ENCODE measurements at regions not wholly inside any gene's neighbourhood (a gene's known extent, or its start where the extent isn't known, plus 50 kb on each side); places are given as distances from the start of the nearest gene placed in this dataset.

DNA sequence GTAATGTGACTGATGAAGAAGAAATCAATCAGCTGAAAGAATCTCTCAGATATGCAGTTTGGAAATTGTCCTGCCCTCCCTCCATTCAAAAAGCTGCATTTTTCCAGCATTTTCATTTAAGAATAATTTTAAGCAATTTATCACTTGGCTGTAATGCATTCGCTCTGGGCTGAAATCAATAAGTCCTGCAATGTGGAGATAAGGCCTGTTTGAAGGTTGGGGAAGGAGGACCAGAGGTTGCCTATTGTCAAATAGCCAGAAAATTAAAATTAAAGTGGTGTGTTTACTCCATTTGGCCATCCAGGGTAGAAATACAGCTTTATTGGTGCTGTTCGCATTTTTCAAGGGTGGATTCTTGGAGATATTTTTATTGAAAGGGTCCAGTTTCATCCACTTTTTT is 187.6 kb upstream of the NFIA start:
- DNase-seq: no peak
- no peak for FAIRE-seq
- TF ChIP-seq, protein P1, sequence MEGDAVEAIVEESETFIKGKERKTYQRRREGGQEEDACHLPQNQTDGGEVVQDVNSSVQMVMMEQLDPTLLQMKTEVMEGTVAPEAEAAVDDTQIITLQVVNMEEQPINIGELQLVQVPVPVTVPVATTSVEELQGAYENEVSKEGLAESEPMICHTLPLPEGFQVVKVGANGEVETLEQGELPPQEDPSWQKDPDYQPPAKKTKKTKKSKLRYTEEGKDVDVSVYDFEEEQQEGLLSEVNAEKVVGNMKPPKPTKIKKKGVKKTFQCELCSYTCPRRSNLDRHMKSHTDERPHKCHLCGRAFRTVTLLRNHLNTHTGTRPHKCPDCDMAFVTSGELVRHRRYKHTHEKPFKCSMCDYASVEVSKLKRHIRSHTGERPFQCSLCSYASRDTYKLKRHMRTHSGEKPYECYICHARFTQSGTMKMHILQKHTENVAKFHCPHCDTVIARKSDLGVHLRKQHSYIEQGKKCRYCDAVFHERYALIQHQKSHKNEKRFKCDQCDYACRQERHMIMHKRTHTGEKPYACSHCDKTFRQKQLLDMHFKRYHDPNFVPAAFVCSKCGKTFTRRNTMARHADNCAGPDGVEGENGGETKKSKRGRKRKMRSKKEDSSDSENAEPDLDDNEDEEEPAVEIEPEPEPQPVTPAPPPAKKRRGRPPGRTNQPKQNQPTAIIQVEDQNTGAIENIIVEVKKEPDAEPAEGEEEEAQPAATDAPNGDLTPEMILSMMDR (IDR thresholded peaks at IDR 0.05; ENCODE audit: borderline replicate concordance, extremely low read depth, insufficient read depth): no peak
- Histone ChIP-seq H3K4me1 (ENCODE audit: control insufficient read depth in 2 of 3, insufficient read depth in 2 of 3, low read depth in 1 of 3, low read length in 3 of 3) (no peaks in the 10 kb centered on the region), H3K9me3 (ENCODE audit: control insufficient read depth in 2 of 3, insufficient read depth in 1 of 3, low read length in 3 of 3) (no peaks in the 10 kb centered on the region), H3K27ac (ENCODE audit: low read depth in 2 of 2, low read length in 2 of 2) (no peak overlapping the region), H3K36me3 (ENCODE audit: control insufficient read depth in 2 of 3, insufficient read depth in 3 of 3, low read length in 3 of 3) (no peaks in the 10 kb centered on the region), H3K27me3 (ENCODE audit: control insufficient read depth, insufficient read depth, low read length) (no peaks in the 10 kb centered on the region), H3K9ac (ENCODE audit: low read length in 3 of 3) (no peak overlapping the region), H3K4me3 (ENCODE audit: low read length in 3 of 3) (no peak overlapping the region)
- intact Hi-C loops (cut with DNase I): no loop called here

DNA sequence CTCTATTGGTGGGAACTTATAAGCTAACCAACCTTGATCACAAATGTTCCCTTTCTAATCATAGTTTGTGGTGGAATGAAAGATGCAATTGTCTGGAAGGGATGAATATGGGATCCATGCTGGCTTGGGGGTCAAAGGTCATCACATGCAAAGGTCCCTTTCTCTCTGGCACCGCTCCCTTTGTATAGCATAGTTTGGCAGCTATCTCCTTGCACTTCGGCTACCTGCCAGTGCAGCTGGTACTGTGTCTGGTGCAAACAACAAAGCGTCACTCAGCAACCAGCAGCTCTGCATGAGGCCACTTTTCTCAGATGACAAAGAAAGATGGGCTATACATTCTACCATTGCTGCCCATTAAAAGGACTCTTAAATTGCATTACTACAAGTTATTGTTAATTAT is 188.2 kb upstream of the NFIA start:
- Histone ChIP-seq H3K9ac (ENCODE audit: low read length in 3 of 3) (no peak overlapping the region), H3K4me1 (ENCODE audit: control insufficient read depth in 2 of 3, insufficient read depth in 2 of 3, low read depth in 1 of 3, low read length in 3 of 3) (no peaks in the 10 kb centered on the region), H3K4me3 (ENCODE audit: low read length in 3 of 3) (no peak overlapping the region), H3K9me3 (ENCODE audit: control insufficient read depth in 2 of 3, insufficient read depth in 1 of 3, low read length in 3 of 3) (no peaks in the 10 kb centered on the region), H3K27me3 (ENCODE audit: control insufficient read depth, insufficient read depth, low read length) (no peaks in the 10 kb centered on the region), H3K36me3 (ENCODE audit: control insufficient read depth in 2 of 3, insufficient read depth in 3 of 3, low read length in 3 of 3) (no peaks in the 10 kb centered on the region), H3K27ac (ENCODE audit: low read depth in 2 of 2, low read length in 2 of 2) (no peak overlapping the region)
- TF ChIP-seq, protein P1 (IDR thresholded peaks at IDR 0.05; ENCODE audit: borderline replicate concordance, extremely low read depth, insufficient read depth): no peak
- FAIRE-seq: no peak
- intact Hi-C loops (cut with DNase I): no loop called here
- DNase-seq: no peak

DNA sequence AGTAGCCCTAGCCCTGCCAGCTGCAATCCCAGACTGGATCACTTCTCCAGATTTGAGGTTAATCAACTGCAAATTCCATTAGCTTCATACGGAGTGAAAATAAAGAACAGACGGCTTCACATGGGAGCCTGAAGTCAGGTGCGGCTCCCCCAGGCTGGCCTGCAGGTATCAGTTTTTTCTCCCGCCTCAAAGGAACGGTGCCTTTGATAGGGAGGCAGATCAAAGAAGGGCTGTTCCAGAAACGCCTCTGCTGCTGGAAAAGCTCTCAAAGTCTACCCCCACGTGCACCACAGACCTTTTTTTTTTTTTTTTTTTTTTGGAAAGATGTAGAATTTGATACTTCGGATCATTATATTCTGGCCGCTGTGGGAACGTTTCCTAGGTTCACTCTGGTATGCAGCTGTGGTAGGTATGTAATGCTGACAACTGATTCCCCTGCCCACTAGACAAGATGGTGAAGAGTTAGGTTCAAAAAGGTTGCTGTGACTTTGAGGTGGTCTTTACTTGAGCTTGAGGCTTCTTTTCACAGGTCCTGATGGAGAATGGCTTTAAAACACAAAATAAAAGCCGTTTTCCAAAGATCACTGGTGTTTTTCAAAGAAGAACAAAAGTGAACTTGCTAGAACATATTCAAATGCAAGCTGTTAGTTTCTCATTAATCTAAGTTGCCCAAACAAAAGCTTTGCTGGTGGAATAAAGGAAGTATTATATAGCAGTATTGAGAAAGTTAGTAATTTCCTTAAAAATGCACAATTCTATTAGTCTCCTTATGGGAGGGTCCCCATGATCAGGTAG is 189.0 kb upstream of the NFIA start:
- H3K9ac ChIP-seq (ENCODE audit: low read length in 3 of 3): no peak overlapping the region
- H3K4me1 ChIP-seq (ENCODE audit: control insufficient read depth in 2 of 3, insufficient read depth in 2 of 3, low read depth in 1 of 3, low read length in 3 of 3): no peaks in the 10 kb centered on the region
- no peaks in the 10 kb centered on the region for H3K36me3 ChIP-seq (ENCODE audit: control insufficient read depth in 2 of 3, insufficient read depth in 3 of 3, low read length in 3 of 3)
- DNase-seq: peak in 2 of 5 donors; percentile 16 to 33
- TF ChIP-seq, protein P1 (IDR thresholded peaks at IDR 0.05; ENCODE audit: borderline replicate concordance, extremely low read depth, insufficient read depth): no peak
- no peak for FAIRE-seq
- H3K27me3 ChIP-seq (ENCODE audit: control insufficient read depth, insufficient read depth, low read length): no peaks in the 10 kb centered on the region
- no peak overlapping the region for H3K4me3 ChIP-seq (ENCODE audit: low read length in 3 of 3)
- no peak overlapping the region for H3K27ac ChIP-seq (ENCODE audit: low read depth in 2 of 2, low read length in 2 of 2)
- intact Hi-C loops (cut with DNase I): no loop called here
- H3K9me3 ChIP-seq (ENCODE audit: control insufficient read depth in 2 of 3, insufficient read depth in 1 of 3, low read length in 3 of 3): no peaks in the 10 kb centered on the region
